Peyer's patch (tissue), 4 donors: ENCODE measurements at regions not wholly inside any gene's neighbourhood (a gene's known extent, or its start where the extent isn't known, plus 50 kb on each side); places are given as distances from the start of the nearest gene placed in this dataset.

Experiments
- POLR2A ChIP-seq, 2 donors: fragments of 450-650 bp; IDR thresholded peaks; one replicate each; pipeline ENCODE4 v1.5.1; 2017; ENCODE audit warnings: antibody characterized with exemption in 2 of 2, mild to moderate bottlenecking in 2 of 2, moderate library complexity in 2 of 2
- TF ChIP-seq, protein P1 (sequence below), 6 experiments: fragments of 450-650 bp in 4 of 6; fragments of 200-600 bp in 2 of 6; sonication (generic) in 1 of 6; IDR thresholded peaks; one replicate each; pipeline ENCODE4 v1.5.1; 2017 to 2019; ENCODE audit warnings: antibody characterized with exemption in 6 of 6, mild to moderate bottlenecking in 3 of 6, moderate library complexity in 1 of 6

DNA sequence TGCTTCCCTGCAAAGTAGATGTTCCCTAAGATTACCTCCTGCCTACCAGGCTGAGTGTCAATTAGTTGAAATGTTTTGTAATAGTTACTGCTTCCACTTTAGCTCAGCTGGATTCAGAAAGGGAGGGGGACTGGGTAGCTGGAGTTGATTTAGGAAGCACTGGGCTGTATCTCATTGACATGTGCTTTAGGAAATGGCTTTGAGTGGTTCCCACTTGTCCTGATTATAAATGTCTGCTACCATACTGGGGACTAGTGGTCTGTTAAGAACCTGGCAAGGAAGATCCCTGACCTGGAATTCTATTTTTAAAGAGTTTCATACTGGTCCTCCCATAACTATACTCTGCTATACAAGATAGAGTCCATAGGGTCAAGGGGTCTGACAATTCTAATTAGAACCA lies 363.9 kb upstream of the PPP1R2C start:
- TF ChIP-seq, protein P1, sequence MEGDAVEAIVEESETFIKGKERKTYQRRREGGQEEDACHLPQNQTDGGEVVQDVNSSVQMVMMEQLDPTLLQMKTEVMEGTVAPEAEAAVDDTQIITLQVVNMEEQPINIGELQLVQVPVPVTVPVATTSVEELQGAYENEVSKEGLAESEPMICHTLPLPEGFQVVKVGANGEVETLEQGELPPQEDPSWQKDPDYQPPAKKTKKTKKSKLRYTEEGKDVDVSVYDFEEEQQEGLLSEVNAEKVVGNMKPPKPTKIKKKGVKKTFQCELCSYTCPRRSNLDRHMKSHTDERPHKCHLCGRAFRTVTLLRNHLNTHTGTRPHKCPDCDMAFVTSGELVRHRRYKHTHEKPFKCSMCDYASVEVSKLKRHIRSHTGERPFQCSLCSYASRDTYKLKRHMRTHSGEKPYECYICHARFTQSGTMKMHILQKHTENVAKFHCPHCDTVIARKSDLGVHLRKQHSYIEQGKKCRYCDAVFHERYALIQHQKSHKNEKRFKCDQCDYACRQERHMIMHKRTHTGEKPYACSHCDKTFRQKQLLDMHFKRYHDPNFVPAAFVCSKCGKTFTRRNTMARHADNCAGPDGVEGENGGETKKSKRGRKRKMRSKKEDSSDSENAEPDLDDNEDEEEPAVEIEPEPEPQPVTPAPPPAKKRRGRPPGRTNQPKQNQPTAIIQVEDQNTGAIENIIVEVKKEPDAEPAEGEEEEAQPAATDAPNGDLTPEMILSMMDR (IDR thresholded peaks at IDR 0.05) = no peak
- no peak for TF ChIP-seq POLR2A (IDR thresholded peaks at IDR 0.05)
